H1 (cell line): ENCODE measurements at regions not wholly inside any gene's neighbourhood (a gene's known extent, or its start where the extent isn't known, plus 50 kb on each side); places are given as distances from the start of the nearest gene placed in this dataset.

Source experiments
- CTCF ChIA-PET: fragments of 300-600 bp; sonication (Branson Sonifier 250); formaldehyde crosslinking; loops from one replicate; lab custom pipeline; 2021; ENCODE audit not compliant: partially characterized antibody; lab: Charles Lee
- POLR2A ChIA-PET: fragments of 300-600 bp; sonication (Branson Sonifier 250); formaldehyde crosslinking; loops from one replicate; lab custom pipeline; 2021; ENCODE audit warnings: inconsistent platforms; ENCODE audit not compliant: partially characterized antibody; lab: Charles Lee
- DNase-seq, 2 experiments: peaks; one replicate each; pipeline versions ENCODE4 v3.0.0 to v3.0.0-alpha.2; 2010 to 2022; ENCODE audit warnings: low spot score in 2 of 2, low read depth in 1 of 2, mixed read lengths in 1 of 2
- FAIRE-seq: peaks from 2 replicates; lab custom pipeline; 2011; peaks lifted over from hg19 to GRCh38; lab: Jason Lieb, UNC
- H2AFZ ChIP-seq: 2 replicates; pipeline ENCODE4 v1.8.1; 2012; ENCODE audit warnings: low read length, inconsistent platforms
- H2AK5ac ChIP-seq: 2 replicates; pipeline ENCODE4 v1.6.1; 2013; ENCODE audit warnings: low read depth, low read length
- H2BK120ac ChIP-seq: replicated peaks from 2 replicates; pipeline ENCODE3; 2013; ENCODE audit warnings: low read depth, low read length, inconsistent platforms
- H2BK12ac ChIP-seq: 2 replicates; pipeline ENCODE4 v1.6.1; 2013; ENCODE audit warnings: low read depth, low read length
- H2BK15ac ChIP-seq: 2 replicates; pipeline ENCODE4 v1.6.1; 2013; ENCODE audit warnings: low read length
- H2BK20ac ChIP-seq: 2 replicates; pipeline ENCODE4 v1.6.1; 2013; ENCODE audit warnings: low read length
- H2BK5ac ChIP-seq: 2 replicates; pipeline ENCODE4 v1.6.1; 2013; ENCODE audit warnings: low read depth, low read length
- H3K14ac ChIP-seq: 2 replicates; pipeline ENCODE4 v1.6.1; 2013; ENCODE audit warnings: inconsistent platforms; ENCODE audit not compliant: insufficient read length
- H3K18ac ChIP-seq: 2 replicates; pipeline ENCODE4 v1.6.1; 2013; ENCODE audit warnings: low read length; ENCODE audit errors: extremely low read depth
- H3K23ac ChIP-seq: 2 replicates; pipeline ENCODE4 v1.6.1; 2013; ENCODE audit warnings: inconsistent platforms; ENCODE audit not compliant: insufficient read length
- H3K23me2 ChIP-seq: 2 replicates; pipeline ENCODE4 v1.6.1; 2013; ENCODE audit warnings: low read depth, low read length
- H3K27ac ChIP-seq: 2 replicates; pipeline ENCODE4 v1.6.1; 2011; ENCODE audit warnings: low read depth, low read length, inconsistent platforms
- H3K27me3 ChIP-seq, 4 experiments: replicated peaks in 1 of 4; 1 replicate in 1 of 4; 2 replicates in 3 of 4; pipeline versions ENCODE4 v1.6.1 to v1.8.1; 2011 to 2013; ENCODE audit warnings: low read length in 3 of 4, mild to moderate bottlenecking in 3 of 4, inconsistent platforms in 2 of 4, mixed read lengths in 2 of 4, moderate library complexity in 1 of 4; ENCODE audit not compliant: control insufficient read depth in 3 of 4, insufficient read depth in 3 of 4; ENCODE audit errors: extremely low read depth in 1 of 4
- H3K36me3 ChIP-seq, 4 experiments: 2 replicates each; pipeline versions ENCODE4 v1.6.1 to v1.8.1; 2011 to 2013; ENCODE audit warnings: mild to moderate bottlenecking in 4 of 4, low read length in 3 of 4, moderate library complexity in 2 of 4, control low read depth in 1 of 4, inconsistent platforms in 1 of 4; ENCODE audit not compliant: insufficient read depth in 4 of 4, control insufficient read depth in 2 of 4
- H3K4ac ChIP-seq: replicated peaks from 2 replicates; pipeline ENCODE3; 2013; ENCODE audit warnings: low read length, low read depth, mixed read lengths, inconsistent platforms; ENCODE audit not compliant: insufficient read length
- H3K4me1 ChIP-seq, 4 experiments: replicated peaks in 1 of 4; 1 replicate in 1 of 4; 2 replicates in 3 of 4; pipeline versions ENCODE4 v1.6.1 to v1.8.1; 2011 to 2013; ENCODE audit warnings: low read length in 3 of 4, inconsistent platforms in 2 of 4, mixed read lengths in 1 of 4; ENCODE audit not compliant: insufficient read depth in 4 of 4, control insufficient read depth in 3 of 4
- H3K4me2 ChIP-seq, 2 experiments: 2 replicates each; pipeline versions ENCODE4 v1.6.1 to v1.8.1; 2011 to 2013; ENCODE audit warnings: low read depth in 2 of 2, low read length in 2 of 2, control low read depth in 1 of 2, inconsistent platforms in 1 of 2, mild to moderate bottlenecking in 1 of 2; ENCODE audit not compliant: insufficient read depth in 1 of 2
- H3K4me3 ChIP-seq, 4 experiments: fragments of 200-600, 300-600 bp in 1 of 4; sonication (generic), shearing (Covaris generic), sonication (Bioruptor Twin) in 1 of 4; 2 replicates each; pipeline versions ENCODE4 v1.5.1 to v1.8.1; 2011 to 2016; ENCODE audit warnings: low read length in 4 of 4, low read depth in 3 of 4, control low read depth in 2 of 4, inconsistent platforms in 2 of 4, mild to moderate bottlenecking in 2 of 4, mixed read lengths in 1 of 4, moderate library complexity in 1 of 4; ENCODE audit not compliant: insufficient read depth in 2 of 4; ENCODE audit errors: extremely low read depth in 1 of 4
- H3K56ac ChIP-seq: replicated peaks from 2 replicates; pipeline ENCODE3; 2013; ENCODE audit warnings: low read depth, mild to moderate bottlenecking, mixed read lengths, low read length, inconsistent platforms; ENCODE audit not compliant: insufficient read length
- H3K79me1 ChIP-seq: 2 replicates; pipeline ENCODE4 v1.6.1; 2013; ENCODE audit warnings: low read depth, low read length, control low read depth
- H3K79me2 ChIP-seq, 2 experiments: 2 replicates each; pipeline versions ENCODE4 v1.6.1 to v1.8.1; 2012 to 2013; ENCODE audit warnings: low read length in 2 of 2, mild to moderate bottlenecking in 2 of 2, inconsistent platforms in 1 of 2; ENCODE audit not compliant: insufficient read depth in 2 of 2, control insufficient read depth in 1 of 2
- H3K9ac ChIP-seq, 4 experiments: replicated peaks in 1 of 4; 1 replicate in 1 of 4; 2 replicates in 3 of 4; pipeline versions ENCODE4 v1.6.1 to v1.8.1; 2011 to 2013; ENCODE audit warnings: low read depth in 3 of 4, low read length in 3 of 4, control low read depth in 2 of 4, mild to moderate bottlenecking in 2 of 4, moderate library complexity in 2 of 4, inconsistent platforms in 1 of 4; ENCODE audit errors: extremely low read depth in 1 of 4
- H3K9me3 ChIP-seq, 2 experiments: 2 replicates each; pipeline versions ENCODE4 v1.6.1 to v1.8.1; 2012 to 2013; ENCODE audit warnings: mild to moderate bottlenecking in 2 of 2, moderate library complexity in 2 of 2, control low read depth in 1 of 2, inconsistent platforms in 1 of 2, low read depth in 1 of 2, low read length in 1 of 2, mixed read lengths in 1 of 2; ENCODE audit not compliant: insufficient read depth in 2 of 2
- H4K20me1 ChIP-seq, 2 experiments: replicated peaks in 1 of 2; 2 replicates each; pipeline versions ENCODE3 to v1.8.1; 2011 to 2013; ENCODE audit warnings: inconsistent platforms in 2 of 2, low read length in 2 of 2, mild to moderate bottlenecking in 1 of 2; ENCODE audit not compliant: insufficient read depth in 2 of 2, control insufficient read depth in 1 of 2
- H4K5ac ChIP-seq: 2 replicates; pipeline ENCODE4 v1.6.1; 2013; ENCODE audit warnings: low read length, low read depth, mixed read lengths, inconsistent platforms; ENCODE audit not compliant: insufficient read length
- H4K8ac ChIP-seq: 2 replicates; pipeline ENCODE4 v1.8.0; 2013; ENCODE audit warnings: mild to moderate bottlenecking, moderate library complexity, low read length, inconsistent platforms; ENCODE audit not compliant: insufficient read depth; ENCODE audit errors: extremely low read depth
- H4K91ac ChIP-seq: replicated peaks from 2 replicates; pipeline ENCODE3; 2013; ENCODE audit warnings: low read length, mixed read lengths, inconsistent platforms; ENCODE audit not compliant: insufficient read length
- JUN ChIP-seq: IDR thresholded peaks from 2 replicates; pipeline ENCODE4 v1.6.1; 2011; ENCODE audit warnings: low read depth, mild to moderate bottlenecking, improper control_type of control experiment, low read length
- NANOG ChIP-seq: IDR thresholded peaks from 2 replicates; pipeline ENCODE4 v1.6.1; 2011; ENCODE audit warnings: low read length, low read depth, mild to moderate bottlenecking, inconsistent platforms; ENCODE audit not compliant: insufficient read depth, poor library complexity, severe bottlenecking
- POU5F1 ChIP-seq: IDR thresholded peaks from 2 replicates; pipeline ENCODE4 v1.6.1; 2011; ENCODE audit warnings: low read depth, mild to moderate bottlenecking, low read length, moderate library complexity
- YY1 ChIP-seq: IDR thresholded peaks from 2 replicates; pipeline ENCODE4 v1.6.1; 2011; ENCODE audit warnings: low read depth, mild to moderate bottlenecking, low read length
- WGBS, 2 experiments: shearing (Covaris generic) in 1 of 2; methylation state at CpG; one replicate each; pipeline versions ENCODE4 v1.1.6 to v1.1.7; 2013 to 2015; ENCODE audit warnings: low lambda C conversion rate in 2 of 2, mixed read lengths in 2 of 2, inconsistent platforms in 1 of 2, low coverage in 1 of 2, missing lambda C conversion rate in 1 of 2; ENCODE audit not compliant: insufficient replicate concordance in 2 of 2, insufficient coverage in 1 of 2, insufficient read length in 1 of 2; ENCODE audit errors: extremely low coverage in 1 of 2, missing lambda C conversion rate in 1 of 2; 5-methylcytosine and 5-hydroxymethylcytosine counted together

DNA sequence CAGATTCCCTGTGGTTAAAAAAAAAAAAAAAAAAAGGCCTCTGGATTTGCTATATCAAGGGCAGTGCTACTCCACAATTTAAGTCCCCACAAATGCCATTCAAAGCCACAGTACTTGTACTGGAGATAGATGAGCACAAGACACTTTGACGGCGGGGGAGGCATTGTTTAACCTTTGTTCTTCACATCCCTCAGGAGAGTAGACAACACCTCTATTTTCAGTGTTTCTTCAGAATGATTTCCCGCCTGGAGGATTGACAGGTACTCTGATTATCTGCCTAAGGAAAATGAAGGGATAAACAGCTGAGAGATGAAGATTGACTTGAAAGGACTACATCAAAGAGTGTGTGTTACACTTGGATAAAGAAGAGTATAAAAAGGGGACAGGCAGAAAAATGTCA lies 58.7 kb downstream of the OTOL1 start:
- Histone ChIP-seq H3K9me3 (no peaks in the 10 kb centered on the region), H2BK20ac (no peak overlapping the region), H4K91ac (no peak overlapping the region), H3K56ac (no peak overlapping the region), H2BK120ac (no peak overlapping the region), H3K4me3 (no peak overlapping the region), H2AFZ (no peak overlapping the region), H3K14ac (no peak overlapping the region), H3K27me3 (peaks cover 0 to 1% (median 0%) of the 10 kb centered on the region in 4 experiments; a peak in 1 of 7 replicates), H3K4me1 (peaks cover 0 to 4% (median 0%) of the 10 kb centered on the region in 4 experiments; a peak in 1 of 7 replicates), H3K9ac (no peak overlapping the region), H2BK12ac (no peak overlapping the region), H4K20me1 (no peaks in the 10 kb centered on the region), H3K4ac (no peak overlapping the region), H2AK5ac (no peak overlapping the region), H3K4me2 (no peak overlapping the region), H4K8ac (no peak overlapping the region), H3K79me1 (no peaks in the 10 kb centered on the region), H3K23me2 (no peaks in the 10 kb centered on the region), H3K27ac (no peak overlapping the region), H3K36me3 (no peaks in the 10 kb centered on the region), H3K79me2 (no peaks in the 10 kb centered on the region)
- ChIA-PET POLR2A (no interaction called here), CTCF (interaction anchor here (0.5 to 1.6 kb wide), 2 partner anchors 46 to 1118 kb away, joined by 3 to 5 read pairs; no protein-coding TSS in a partner anchor)
- WGBS, 2 experiments = 93% methylated on average over 3 of the region's 3 CpGs; no CpG with 5 or more reads in 1 of the 2 experiments
- DNase-seq (no peak), FAIRE-seq (no peak)
- TF ChIP-seq YY1 = no peak
- no peak for TF ChIP-seq POU5F1
- TF ChIP-seq JUN = no peak
- TF ChIP-seq NANOG = no peak
- TF ChIP-seq, all 59 proteins: peak for 0
- H3K18ac ChIP-seq = no peak overlapping the region
- no peak overlapping the region for H4K5ac ChIP-seq
- no peak overlapping the region for H3K23ac ChIP-seq
- no peak overlapping the region for H2BK5ac ChIP-seq
- H2BK15ac ChIP-seq = no peak overlapping the region
